SK-N-SH (cell line): ENCODE measurements at regions not wholly inside any gene's neighbourhood (a gene's known extent, or its start where the extent isn't known, plus 50 kb on each side); places are given as distances from the start of the nearest gene placed in this dataset.

ENCODE experiments used
- CTCF ChIA-PET: fragments of 300-600, 350-600 bp; formaldehyde crosslinking; extraction: SDS; loops from one replicate; lab custom pipeline; 2021; lab: Yijun Ruan, JAX
- POLR2A ChIA-PET: fragments of 350-600 bp; sonication (Branson Sonifier 250); formaldehyde crosslinking; extraction: SDS; loops from one replicate; lab custom pipeline; 2020; ENCODE audit warnings: antibody characterized with exemption, inconsistent platforms; lab: Yijun Ruan, JAX
- DNase-seq: peaks from one replicate; pipeline ENCODE4 v3.0.0; 2012
- H2AFZ ChIP-seq: fragments of 200-600 bp; sonication (generic); 2 replicates; pipeline ENCODE4 v1.8.1; 2016; ENCODE audit warnings: antibody characterized with exemption, mild to moderate bottlenecking, low read depth
- H3F3A ChIP-seq: fragments of 200-600 bp; sonication (generic); replicated peaks from 2 replicates; pipeline ENCODE3; 2016; ENCODE audit warnings: antibody characterized with exemption, mild to moderate bottlenecking; ENCODE audit not compliant: insufficient read depth
- H3K27ac ChIP-seq, 2 experiments: fragments of 200-500 bp in 1 of 2; fragments of 200-600 bp in 1 of 2; sonication (Bioruptor generic) in 1 of 2; sonication (generic), shearing (Covaris generic) in 1 of 2; 2 replicates each; pipeline versions ENCODE4 v1.5.1 to v1.6.1; 2014 to 2016; ENCODE audit warnings: low read depth in 2 of 2, inconsistent platforms in 1 of 2, low read length in 1 of 2, mild to moderate bottlenecking in 1 of 2, mixed read lengths in 1 of 2
- H3K27me3 ChIP-seq: fragments of 200-600 bp; sonication (generic), shearing (Covaris generic); 2 replicates; pipeline ENCODE4 v1.6.1; 2016; ENCODE audit warnings: mixed run types; ENCODE audit not compliant: insufficient read depth
- H3K36me3 ChIP-seq, 2 experiments: fragments of 200-500 bp in 1 of 2; fragments of 200-600 bp in 1 of 2; sonication (Bioruptor generic) in 1 of 2; sonication (generic) in 1 of 2; replicated peaks in 1 of 2; 2 replicates each; pipeline versions ENCODE3 to v1.5.1; 2014 to 2016; ENCODE audit warnings: low read length in 1 of 2, mild to moderate bottlenecking in 1 of 2; ENCODE audit not compliant: insufficient read depth in 2 of 2, control insufficient read depth in 1 of 2
- H3K4me1 ChIP-seq, 2 experiments: fragments of 200-500 bp in 1 of 2; fragments of 200-600 bp in 1 of 2; sonication (Bioruptor generic) in 1 of 2; sonication (generic), shearing (Covaris generic) in 1 of 2; 2 replicates each; pipeline versions ENCODE4 v1.5.1 to v1.6.1; 2014 to 2016; ENCODE audit warnings: low read depth in 1 of 2, low read length in 1 of 2, mixed run types in 1 of 2; ENCODE audit not compliant: insufficient read depth in 2 of 2, control insufficient read depth in 1 of 2
- H3K4me2 ChIP-seq: fragments of 200-600 bp; sonication (generic), shearing (Covaris generic); 2 replicates; pipeline ENCODE4 v1.6.1; 2017; ENCODE audit warnings: mixed run types
- H3K4me3 ChIP-seq, 2 experiments: fragments of 200-500 bp in 1 of 2; fragments of 200-600 bp in 1 of 2; sonication (Bioruptor generic) in 1 of 2; sonication (generic), shearing (Covaris generic) in 1 of 2; 2 replicates each; pipeline versions ENCODE4 v1.5.1 to v1.8.1; 2014 to 2016; ENCODE audit warnings: low read depth in 2 of 2, inconsistent platforms in 1 of 2, low read length in 1 of 2, mild to moderate bottlenecking in 1 of 2, mixed read lengths in 1 of 2, moderate library complexity in 1 of 2
- H3K79me2 ChIP-seq: fragments of 200-600 bp; sonication (generic); 2 replicates; pipeline ENCODE4 v1.8.1; 2017; ENCODE audit warnings: mild to moderate bottlenecking; ENCODE audit not compliant: insufficient read depth
- H3K9ac ChIP-seq: fragments of 200-600 bp; sonication (generic); 2 replicates; pipeline ENCODE4 v1.6.1; 2017; ENCODE audit warnings: mixed run types
- H3K9me2 ChIP-seq: fragments of 200-600 bp; sonication (generic); 2 replicates; pipeline ENCODE4 v1.6.1; 2017; ENCODE audit warnings: mixed run types
- H3K9me3 ChIP-seq: fragments of 200-600 bp; sonication (generic); 2 replicates; pipeline ENCODE4 v1.6.1; 2017; ENCODE audit warnings: mixed run types, mild to moderate bottlenecking, moderate library complexity
- H4K20me1 ChIP-seq: fragments of 200-600 bp; sonication (generic); 2 replicates; pipeline ENCODE4 v1.6.1; 2017; ENCODE audit warnings: mild to moderate bottlenecking, mixed run types; ENCODE audit not compliant: insufficient read depth
- EZH2phosphoT487 ChIP-seq: fragments of 200-600 bp; sonication (generic); IDR thresholded peaks from 2 replicates; pipeline ENCODE4 v1.6.1; 2017; ENCODE audit warnings: low read depth, mixed run types, mild to moderate bottlenecking, antibody characterized with exemption, moderate library complexity, borderline replicate concordance
- FOXJ3 ChIP-seq: sonication (generic); formaldehyde crosslinking; IDR thresholded peaks from 2 replicates; pipeline ENCODE4 v1.5.1; 2020; ENCODE audit warnings: mild to moderate bottlenecking, missing genetic modification reagents
- GABPA ChIP-seq: IDR thresholded peaks from 2 replicates; pipeline ENCODE4 v1.4.0; 2012; ENCODE audit warnings: low read depth, mild to moderate bottlenecking
- GATA2 ChIP-seq: sonication (generic); formaldehyde crosslinking; IDR thresholded peaks from 2 replicates; pipeline ENCODE4 v1.5.0; 2020; ENCODE audit warnings: mild to moderate bottlenecking, missing genetic modification reagents
- RAD21 ChIP-seq: IDR thresholded peaks from 2 replicates; pipeline ENCODE4 v1.6.1; 2012; ENCODE audit warnings: mild to moderate bottlenecking, low read length
- RCOR1 ChIP-seq: fragments of 150-350 bp; IDR thresholded peaks from 2 replicates; pipeline ENCODE4 v1.6.1; 2017; ENCODE audit warnings: antibody characterized with exemption, low read length
- RFX5 ChIP-seq: IDR thresholded peaks from 2 replicates; pipeline ENCODE4 v1.6.1; 2012; ENCODE audit warnings: mild to moderate bottlenecking, improper control_type of control experiment, low read length
- SIN3A ChIP-seq: IDR thresholded peaks from 2 replicates; pipeline ENCODE4 v1.6.1; 2012; ENCODE audit warnings: low read depth, mild to moderate bottlenecking, low read length, moderate library complexity, borderline replicate concordance
- SMC3 ChIP-seq: IDR thresholded peaks from 2 replicates; pipeline ENCODE4 v1.6.1; 2012; ENCODE audit warnings: low read depth, low read length, improper control_type of control experiment
- TEAD4 ChIP-seq: IDR thresholded peaks from 2 replicates; pipeline ENCODE4 v1.4.0; 2012; ENCODE audit warnings: mild to moderate bottlenecking, borderline replicate concordance; ENCODE audit not compliant: insufficient read depth
- WGBS: methylation state at CpG from one replicate; pipeline ENCODE4 v1.1.6; 2017; ENCODE audit warnings: low lambda C conversion rate; 5-methylcytosine and 5-hydroxymethylcytosine counted together
- TF ChIP-seq, protein P1 (sequence below): IDR thresholded peaks from 2 replicates; pipeline ENCODE4; 2012
- TF ChIP-seq, protein P2 (sequence below): fragments of 150-350 bp; IDR thresholded peaks from 2 replicates; pipeline ENCODE4 v1.6.1; 2017; ENCODE audit warnings: antibody characterized with exemption, low read length, low read depth, borderline replicate concordance
- TF ChIP-seq, protein P3 (sequence below): IDR thresholded peaks from 2 replicates; pipeline ENCODE4 v1.4.0; 2012; ENCODE audit warnings: low read depth, borderline replicate concordance
- TF ChIP-seq, protein P4 (sequence below): IDR thresholded peaks from 2 replicates; pipeline ENCODE4 v1.4.0; 2012; ENCODE audit warnings: low read depth, borderline replicate concordance
- TF ChIP-seq, protein P5 (sequence below): IDR thresholded peaks from 2 replicates; pipeline ENCODE4 v1.4.0; 2012; ENCODE audit warnings: low read depth

DNA sequence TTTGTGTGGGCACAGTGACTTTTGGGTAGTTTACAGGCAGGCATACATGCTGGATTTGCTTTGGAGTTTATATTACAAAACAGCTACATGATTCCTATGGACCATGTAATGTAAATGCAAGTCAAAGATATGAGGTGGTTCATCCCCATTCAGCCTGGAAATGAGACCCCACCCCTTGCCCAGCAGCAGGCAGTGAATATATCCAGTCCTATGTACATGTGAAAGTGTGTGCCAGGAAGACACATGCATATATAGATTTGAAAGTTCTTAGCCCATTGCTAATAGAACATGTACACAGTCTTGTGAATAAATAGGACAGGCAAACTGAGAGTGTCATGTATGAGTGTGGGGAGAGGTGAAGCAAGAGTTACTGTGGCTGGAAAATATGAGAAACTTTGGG is 65.3 kb downstream of the FZD1 start:
- no peak for DNase-seq
- H3K9me2 ChIP-seq: no peaks in the 10 kb centered on the region
- H3K36me3 ChIP-seq: no peaks in the 10 kb centered on the region
- TF ChIP-seq, protein P1, sequence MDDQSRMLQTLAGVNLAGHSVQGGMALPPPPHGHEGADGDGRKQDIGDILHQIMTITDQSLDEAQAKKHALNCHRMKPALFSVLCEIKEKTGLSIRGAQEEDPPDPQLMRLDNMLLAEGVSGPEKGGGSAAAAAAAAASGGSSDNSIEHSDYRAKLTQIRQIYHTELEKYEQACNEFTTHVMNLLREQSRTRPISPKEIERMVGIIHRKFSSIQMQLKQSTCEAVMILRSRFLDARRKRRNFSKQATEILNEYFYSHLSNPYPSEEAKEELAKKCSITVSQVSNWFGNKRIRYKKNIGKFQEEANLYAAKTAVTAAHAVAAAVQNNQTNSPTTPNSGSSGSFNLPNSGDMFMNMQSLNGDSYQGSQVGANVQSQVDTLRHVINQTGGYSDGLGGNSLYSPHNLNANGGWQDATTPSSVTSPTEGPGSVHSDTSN: no peak
- TF ChIP-seq RCOR1: no peak
- TF ChIP-seq, protein P2, sequence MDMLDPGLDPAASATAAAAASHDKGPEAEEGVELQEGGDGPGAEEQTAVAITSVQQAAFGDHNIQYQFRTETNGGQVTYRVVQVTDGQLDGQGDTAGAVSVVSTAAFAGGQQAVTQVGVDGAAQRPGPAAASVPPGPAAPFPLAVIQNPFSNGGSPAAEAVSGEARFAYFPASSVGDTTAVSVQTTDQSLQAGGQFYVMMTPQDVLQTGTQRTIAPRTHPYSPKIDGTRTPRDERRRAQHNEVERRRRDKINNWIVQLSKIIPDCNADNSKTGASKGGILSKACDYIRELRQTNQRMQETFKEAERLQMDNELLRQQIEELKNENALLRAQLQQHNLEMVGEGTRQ: no peak
- no peaks in the 10 kb centered on the region for H3K79me2 ChIP-seq
- no peak overlapping the region for H2AFZ ChIP-seq
- H3K4me1 ChIP-seq: peaks cover 0 to 5% of the 10 kb centered on the region in 2 experiments; a peak in 1 of 4 replicates
- no peak overlapping the region for H3K9ac ChIP-seq
- H4K20me1 ChIP-seq: no peaks in the 10 kb centered on the region
- no peak overlapping the region for H3K27ac ChIP-seq
- H3K9me3 ChIP-seq: no peaks in the 10 kb centered on the region
- no peak overlapping the region for H3K4me3 ChIP-seq
- H3F3A ChIP-seq: no peaks in the 10 kb centered on the region
- H3K27me3 ChIP-seq: no peaks in the 10 kb centered on the region
- no peak overlapping the region for H3K4me2 ChIP-seq
- POLR2A ChIA-PET: no interaction called here
- CTCF ChIA-PET: no interaction called here

DNA sequence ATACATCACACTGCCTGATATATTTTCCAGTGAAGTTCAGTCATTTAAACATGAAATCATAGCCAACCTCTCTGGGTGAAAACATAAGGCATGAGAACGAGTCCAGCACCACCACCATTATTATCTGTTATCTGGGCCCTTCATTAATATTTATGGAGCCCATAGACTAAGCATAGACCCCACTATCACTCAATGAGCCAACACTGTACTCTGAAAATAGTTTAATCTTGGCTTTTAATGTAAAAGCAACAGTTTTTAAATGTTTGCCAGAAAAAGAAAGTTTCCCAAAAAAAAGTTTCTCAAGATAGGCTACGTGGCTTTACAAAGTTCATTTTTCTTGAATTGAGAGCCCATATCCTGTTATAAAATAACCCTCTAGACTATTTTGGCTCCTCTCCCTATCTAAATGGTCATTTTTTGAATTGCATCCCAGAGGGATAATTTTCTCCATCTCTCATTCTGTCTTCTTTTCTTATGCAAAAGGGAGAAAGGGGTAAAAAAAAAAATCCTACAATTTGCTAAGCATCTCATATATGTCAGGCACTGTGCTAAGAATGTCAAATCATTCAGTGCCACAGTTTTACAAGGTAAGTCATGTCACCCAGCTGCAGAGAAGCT is 66.1 kb downstream of the FZD1 start:
- Histone ChIP-seq H3K9me2 (no peaks in the 10 kb centered on the region), H3K27ac (no peak overlapping the region), H4K20me1 (no peaks in the 10 kb centered on the region), H3K79me2 (no peaks in the 10 kb centered on the region), H3K9ac (no peak overlapping the region), H3K4me1 (peaks cover 0 to 5% of the 10 kb centered on the region in 2 experiments; a peak in 1 of 4 replicates), H2AFZ (no peak overlapping the region), H3K4me2 (no peak overlapping the region), H3K9me3 (no peaks in the 10 kb centered on the region), H3K27me3 (no peaks in the 10 kb centered on the region), H3K36me3 (no peaks in the 10 kb centered on the region), H3K4me3 (no peak overlapping the region), H3F3A (no peaks in the 10 kb centered on the region)
- POLR2A ChIA-PET: no interaction called here
- TF ChIP-seq, protein P3, sequence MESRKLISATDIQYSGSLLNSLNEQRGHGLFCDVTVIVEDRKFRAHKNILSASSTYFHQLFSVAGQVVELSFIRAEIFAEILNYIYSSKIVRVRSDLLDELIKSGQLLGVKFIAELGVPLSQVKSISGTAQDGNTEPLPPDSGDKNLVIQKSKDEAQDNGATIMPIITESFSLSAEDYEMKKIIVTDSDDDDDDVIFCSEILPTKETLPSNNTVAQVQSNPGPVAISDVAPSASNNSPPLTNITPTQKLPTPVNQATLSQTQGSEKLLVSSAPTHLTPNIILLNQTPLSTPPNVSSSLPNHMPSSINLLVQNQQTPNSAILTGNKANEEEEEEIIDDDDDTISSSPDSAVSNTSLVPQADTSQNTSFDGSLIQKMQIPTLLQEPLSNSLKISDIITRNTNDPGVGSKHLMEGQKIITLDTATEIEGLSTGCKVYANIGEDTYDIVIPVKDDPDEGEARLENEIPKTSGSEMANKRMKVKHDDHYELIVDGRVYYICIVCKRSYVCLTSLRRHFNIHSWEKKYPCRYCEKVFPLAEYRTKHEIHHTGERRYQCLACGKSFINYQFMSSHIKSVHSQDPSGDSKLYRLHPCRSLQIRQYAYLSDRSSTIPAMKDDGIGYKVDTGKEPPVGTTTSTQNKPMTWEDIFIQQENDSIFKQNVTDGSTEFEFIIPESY: no peak
- TF ChIP-seq RFX5: no peak
- no peak for TF ChIP-seq GATA2 (CRISPR knock-in tag)
- TF ChIP-seq GABPA: no peak
- TF ChIP-seq, protein P4, sequence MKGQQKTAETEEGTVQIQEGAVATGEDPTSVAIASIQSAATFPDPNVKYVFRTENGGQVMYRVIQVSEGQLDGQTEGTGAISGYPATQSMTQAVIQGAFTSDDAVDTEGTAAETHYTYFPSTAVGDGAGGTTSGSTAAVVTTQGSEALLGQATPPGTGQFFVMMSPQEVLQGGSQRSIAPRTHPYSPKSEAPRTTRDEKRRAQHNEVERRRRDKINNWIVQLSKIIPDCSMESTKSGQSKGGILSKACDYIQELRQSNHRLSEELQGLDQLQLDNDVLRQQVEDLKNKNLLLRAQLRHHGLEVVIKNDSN: no peak
- TF ChIP-seq, protein P5, sequence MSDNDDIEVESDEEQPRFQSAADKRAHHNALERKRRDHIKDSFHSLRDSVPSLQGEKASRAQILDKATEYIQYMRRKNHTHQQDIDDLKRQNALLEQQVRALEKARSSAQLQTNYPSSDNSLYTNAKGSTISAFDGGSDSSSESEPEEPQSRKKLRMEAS: no peak
- no peak for TF ChIP-seq EZH2phosphoT487
- TF ChIP-seq SIN3A: no peak
- TF ChIP-seq TEAD4: no peak
- no peak for TF ChIP-seq RAD21
- TF ChIP-seq FOXJ3 (CRISPR knock-in tag): no peak
- TF ChIP-seq SMC3: no peak
- DNase-seq: no peak
- WGBS: 21% methylated on average over 2 of the region's 2 CpGs
- CTCF ChIA-PET: no interaction called here
